HEK293 (cell line): ENCODE measurements at regions not wholly inside any gene's neighbourhood (a gene's known extent, or its start where the extent isn't known, plus 50 kb on each side); places are given as distances from the start of the nearest gene placed in this dataset.

Experiments used
- CTCF ChIA-PET: fragments of 350-600 bp; formaldehyde crosslinking; extraction: SDS; loops from one replicate; lab custom pipeline; 2021; ENCODE audit warnings: antibody characterized with exemption; lab: Yijun Ruan, JAX
- POLR2A ChIA-PET: fragments of 300-600 bp; formaldehyde crosslinking; extraction: SDS; loops from one replicate; lab custom pipeline; 2020; ENCODE audit warnings: antibody characterized with exemption, inconsistent platforms; lab: Yijun Ruan, JAX
- H3K27ac ChIP-seq: fragments of 200-500 bp; sonication (Bioruptor generic); 2 replicates; pipeline ENCODE4 v1.5.1; 2014; ENCODE audit warnings: low read depth, low read length, control low read depth, inconsistent platforms; ENCODE audit errors: extremely low read depth
- H3K36me3 ChIP-seq, 2 experiments: fragments of 200-500 bp in 1 of 2; sonication (Bioruptor generic) in 1 of 2; 1 replicate in 1 of 2; 2 replicates in 1 of 2; pipeline ENCODE4 v1.5.1; 2014 to 2017; ENCODE audit warnings: inconsistent platforms in 2 of 2, low read length in 2 of 2; ENCODE audit not compliant: control insufficient read depth in 2 of 2, insufficient read depth in 1 of 2
- H3K4me1 ChIP-seq: fragments of 200-500 bp; sonication (Bioruptor generic); 2 replicates; pipeline ENCODE4 v1.5.1; 2014; ENCODE audit warnings: mild to moderate bottlenecking, low read length, inconsistent platforms; ENCODE audit not compliant: control insufficient read depth, insufficient read depth
- H3K4me3 ChIP-seq: 2 replicates; pipeline ENCODE4 v1.5.1; 2011; ENCODE audit warnings: low read depth, mild to moderate bottlenecking, control low read depth, low read length, moderate library complexity
- H3K9me3 ChIP-seq: fragments of 200-500 bp; sonication (Bioruptor generic); 2 replicates; pipeline ENCODE4 v1.5.1; 2014; ENCODE audit warnings: low read depth, low read length, inconsistent platforms; ENCODE audit not compliant: control insufficient read depth, insufficient read depth
- MYNN ChIP-seq: fragments of 450-650 bp; formaldehyde crosslinking; IDR thresholded peaks from 2 replicates; pipeline ENCODE4 v1.5.1; 2016; ENCODE audit warnings: missing biosample characterization, missing genetic modification characterization, borderline replicate concordance
- OVOL3 ChIP-seq: fragments of 450-650 bp; formaldehyde crosslinking; IDR thresholded peaks from 2 replicates; pipeline ENCODE4 v1.5.1; 2016; ENCODE audit warnings: missing biosample characterization, missing genetic modification characterization
- PRDM6 ChIP-seq: fragments of 450-650 bp; formaldehyde crosslinking; IDR thresholded peaks from 2 replicates; pipeline ENCODE4 v1.5.1; 2017; ENCODE audit warnings: missing biosample characterization, missing genetic modification characterization
- RBAK ChIP-seq: fragments of 450-650 bp; formaldehyde crosslinking; IDR thresholded peaks from 2 replicates; pipeline ENCODE4 v1.5.1; 2016; ENCODE audit warnings: missing biosample characterization, missing genetic modification characterization
- SP3 ChIP-seq: fragments of 450-650 bp; formaldehyde crosslinking; IDR thresholded peaks from 2 replicates; pipeline ENCODE4 v1.5.1; 2016; ENCODE audit warnings: missing biosample characterization, missing genetic modification characterization
- WT1 ChIP-seq: fragments of 450-650 bp; formaldehyde crosslinking; IDR thresholded peaks from 2 replicates; pipeline ENCODE4 v1.5.1; 2016; ENCODE audit warnings: missing biosample characterization, missing genetic modification characterization
- YY1 ChIP-seq: fragments of 450-650 bp; formaldehyde crosslinking; IDR thresholded peaks from 2 replicates; pipeline ENCODE4 v1.5.1; 2018; ENCODE audit warnings: missing biosample characterization, missing genetic modification characterization
- ZBTB48 ChIP-seq: fragments of 450-650 bp; formaldehyde crosslinking; IDR thresholded peaks from 2 replicates; pipeline ENCODE4 v1.5.1; 2016; ENCODE audit warnings: missing biosample characterization, missing genetic modification characterization
- ZIC2 ChIP-seq: fragments of 450-650 bp; formaldehyde crosslinking; IDR thresholded peaks from 2 replicates; pipeline ENCODE4 v1.5.1; 2016; ENCODE audit warnings: missing biosample characterization, missing genetic modification characterization
- ZNF114 ChIP-seq: fragments of 450-650 bp; formaldehyde crosslinking; IDR thresholded peaks from 2 replicates; pipeline ENCODE4 v1.5.0; 2017; ENCODE audit warnings: missing biosample characterization, missing genetic modification characterization
- ZNF169 ChIP-seq: fragments of 450-650 bp; formaldehyde crosslinking; IDR thresholded peaks from 2 replicates; pipeline ENCODE4 v1.5.1; 2016; ENCODE audit warnings: missing biosample characterization, missing genetic modification characterization
- ZNF19 ChIP-seq: fragments of 450-650 bp; formaldehyde crosslinking; IDR thresholded peaks from 2 replicates; pipeline ENCODE4; 2016; ENCODE audit warnings: missing biosample characterization, missing genetic modification characterization, low read depth
- ZNF2 ChIP-seq: fragments of 450-650 bp; formaldehyde crosslinking; IDR thresholded peaks from 2 replicates; pipeline ENCODE4 v1.5.1; 2016; ENCODE audit warnings: missing biosample characterization, missing genetic modification characterization
- ZNF214 ChIP-seq: fragments of 450-650 bp; formaldehyde crosslinking; IDR thresholded peaks from 2 replicates; pipeline ENCODE4 v1.5.1; 2017; ENCODE audit warnings: missing biosample characterization, mild to moderate bottlenecking, missing genetic modification characterization, borderline replicate concordance
- ZNF341 ChIP-seq: fragments of 450-650 bp; formaldehyde crosslinking; IDR thresholded peaks from 2 replicates; pipeline ENCODE4; 2016; ENCODE audit warnings: low read depth, missing biosample characterization, missing genetic modification characterization
- ZNF449 ChIP-seq: fragments of 450-650 bp; formaldehyde crosslinking; IDR thresholded peaks from 2 replicates; pipeline ENCODE4 v1.5.1; 2017; ENCODE audit warnings: missing biosample characterization, mild to moderate bottlenecking, missing genetic modification characterization, moderate library complexity
- ZNF658 ChIP-seq: fragments of 450-650 bp; formaldehyde crosslinking; IDR thresholded peaks from 2 replicates; pipeline ENCODE4; 2016; ENCODE audit warnings: missing biosample characterization, missing genetic modification characterization
- ZNF664 ChIP-seq: fragments of 450-650 bp; formaldehyde crosslinking; IDR thresholded peaks from 2 replicates; pipeline ENCODE4 v1.5.1; 2016; ENCODE audit warnings: missing biosample characterization, missing genetic modification characterization
- ZNF768 ChIP-seq: fragments of 450-650 bp; formaldehyde crosslinking; IDR thresholded peaks from 2 replicates; pipeline ENCODE4 v1.5.1; 2018; ENCODE audit warnings: missing biosample characterization, mild to moderate bottlenecking, missing genetic modification characterization
- ZSCAN23 ChIP-seq: fragments of 450-650 bp; formaldehyde crosslinking; IDR thresholded peaks from 2 replicates; pipeline ENCODE4 v1.5.1; 2016; ENCODE audit warnings: missing biosample characterization, missing genetic modification characterization
- TF ChIP-seq, protein P1 (sequence below): fragments of 450-650 bp; formaldehyde crosslinking; IDR thresholded peaks from 2 replicates; pipeline ENCODE4 v1.5.1; 2016; ENCODE audit warnings: missing biosample characterization, missing genetic modification characterization
- TF ChIP-seq, protein P2 (sequence below): fragments of 450-650 bp; formaldehyde crosslinking; optimal IDR thresholded peaks from 2 replicates; pipeline ENCODE3; 2016; ENCODE audit warnings: missing biosample characterization, mild to moderate bottlenecking, missing genetic modification characterization
- TF ChIP-seq, protein P3 (sequence below): fragments of 450-650 bp; formaldehyde crosslinking; IDR thresholded peaks from 2 replicates; pipeline ENCODE4 v1.5.1; 2016; ENCODE audit warnings: missing biosample characterization, missing genetic modification characterization
- TF ChIP-seq, protein P4 (sequence below): fragments of 450-650 bp; formaldehyde crosslinking; IDR thresholded peaks from 2 replicates; pipeline ENCODE4 v1.5.1; 2016; ENCODE audit warnings: missing biosample characterization, missing genetic modification characterization, borderline replicate concordance

DNA sequence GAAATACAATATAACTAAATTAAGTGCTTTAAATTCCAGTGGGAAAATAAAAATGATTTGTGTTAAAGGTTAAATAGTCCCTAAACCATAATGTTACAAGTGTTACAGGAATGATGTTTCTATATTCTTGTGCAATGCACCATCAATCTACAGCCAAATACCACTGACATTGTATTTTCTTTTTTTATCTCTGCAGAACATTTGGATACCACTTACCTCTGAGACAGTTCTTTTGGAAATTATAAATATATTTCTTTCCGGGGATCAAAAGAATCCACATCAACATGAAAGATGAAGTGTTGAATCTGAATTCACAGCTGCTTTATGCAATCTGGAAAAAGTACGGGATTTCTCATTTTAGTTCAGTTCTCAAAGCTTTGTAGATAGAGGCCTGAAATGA lies 518.3 kb upstream of the AGA start (continued):
- TF ChIP-seq, protein P1, sequence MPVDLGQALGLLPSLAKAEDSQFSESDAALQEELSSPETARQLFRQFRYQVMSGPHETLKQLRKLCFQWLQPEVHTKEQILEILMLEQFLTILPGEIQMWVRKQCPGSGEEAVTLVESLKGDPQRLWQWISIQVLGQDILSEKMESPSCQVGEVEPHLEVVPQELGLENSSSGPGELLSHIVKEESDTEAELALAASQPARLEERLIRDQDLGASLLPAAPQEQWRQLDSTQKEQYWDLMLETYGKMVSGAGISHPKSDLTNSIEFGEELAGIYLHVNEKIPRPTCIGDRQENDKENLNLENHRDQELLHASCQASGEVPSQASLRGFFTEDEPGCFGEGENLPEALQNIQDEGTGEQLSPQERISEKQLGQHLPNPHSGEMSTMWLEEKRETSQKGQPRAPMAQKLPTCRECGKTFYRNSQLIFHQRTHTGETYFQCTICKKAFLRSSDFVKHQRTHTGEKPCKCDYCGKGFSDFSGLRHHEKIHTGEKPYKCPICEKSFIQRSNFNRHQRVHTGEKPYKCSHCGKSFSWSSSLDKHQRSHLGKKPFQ (tag by site-specific recombination) = no peak
- TF ChIP-seq, protein P2, sequence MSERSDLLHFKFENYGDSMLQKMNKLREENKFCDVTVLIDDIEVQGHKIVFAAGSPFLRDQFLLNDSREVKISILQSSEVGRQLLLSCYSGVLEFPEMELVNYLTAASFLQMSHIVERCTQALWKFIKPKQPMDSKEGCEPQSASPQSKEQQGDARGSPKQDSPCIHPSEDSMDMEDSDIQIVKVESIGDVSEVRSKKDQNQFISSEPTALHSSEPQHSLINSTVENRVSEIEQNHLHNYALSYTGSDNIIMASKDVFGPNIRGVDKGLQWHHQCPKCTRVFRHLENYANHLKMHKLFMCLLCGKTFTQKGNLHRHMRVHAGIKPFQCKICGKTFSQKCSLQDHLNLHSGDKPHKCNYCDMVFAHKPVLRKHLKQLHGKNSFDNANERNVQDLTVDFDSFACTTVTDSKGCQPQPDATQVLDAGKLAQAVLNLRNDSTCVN = no peak

- POLR2A ChIA-PET = no interaction called here
- H3K4me3 ChIP-seq = no peak overlapping the region
- TF ChIP-seq ZNF19 (tag by site-specific recombination) (no peak), ZBTB48 (no peak), SP3 (tag by site-specific recombination) (no peak), ZIC2 (tag by site-specific recombination) (no peak), ZNF768 (tag by site-specific recombination) (no peak), ZSCAN23 (tag by site-specific recombination) (no peak), ZNF214 (tag by site-specific recombination) (no peak), MYNN (tag by site-specific recombination) (no peak), OVOL3 (tag by site-specific recombination) (no peak)
- TF ChIP-seq, protein P3, sequence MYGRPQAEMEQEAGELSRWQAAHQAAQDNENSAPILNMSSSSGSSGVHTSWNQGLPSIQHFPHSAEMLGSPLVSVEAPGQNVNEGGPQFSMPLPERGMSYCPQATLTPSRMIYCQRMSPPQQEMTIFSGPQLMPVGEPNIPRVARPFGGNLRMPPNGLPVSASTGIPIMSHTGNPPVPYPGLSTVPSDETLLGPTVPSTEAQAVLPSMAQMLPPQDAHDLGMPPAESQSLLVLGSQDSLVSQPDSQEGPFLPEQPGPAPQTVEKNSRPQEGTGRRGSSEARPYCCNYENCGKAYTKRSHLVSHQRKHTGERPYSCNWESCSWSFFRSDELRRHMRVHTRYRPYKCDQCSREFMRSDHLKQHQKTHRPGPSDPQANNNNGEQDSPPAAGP = no peak
- TF ChIP-seq, all 188 proteins: peak for 0
- no peaks in the 10 kb centered on the region for H3K9me3 ChIP-seq
- no peaks in the 10 kb centered on the region for H3K36me3 ChIP-seq
- CTCF ChIA-PET = interaction anchor here (0.8 kb wide), 1 partner anchor 42 kb away, joined by 3 read pairs; no protein-coding TSS in a partner anchor
- no peak overlapping the region for H3K27ac ChIP-seq
- no peaks in the 10 kb centered on the region for H3K4me1 ChIP-seq
These were observed 519.6 kb upstream of the AGA start for GRCh38 chr4:177961761-177962380.

DNA sequence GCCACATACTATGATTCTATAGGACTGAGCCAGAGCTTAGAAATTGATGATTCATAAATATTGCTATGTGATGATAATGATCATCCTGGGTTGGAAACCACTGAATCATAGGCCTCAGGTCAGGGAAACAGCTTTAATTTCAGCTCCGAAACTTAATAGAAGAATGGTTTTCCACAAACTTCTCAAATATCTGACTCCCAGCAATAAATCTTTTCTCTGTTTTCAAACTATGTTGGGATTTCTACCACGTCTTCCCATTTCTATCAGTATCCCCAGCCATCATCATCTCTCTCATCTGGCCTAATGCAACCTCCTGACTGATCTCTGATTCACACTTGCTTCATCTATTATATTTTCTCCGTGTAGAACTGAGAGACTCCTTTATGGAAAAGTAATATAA lies 521.8 kb upstream of the AGA start:
- CTCF ChIA-PET = no interaction called here
- Histone ChIP-seq H3K4me3 (no peak overlapping the region), H3K4me1 (no peaks in the 10 kb centered on the region), H3K27ac (no peak overlapping the region), H3K36me3 (no peaks in the 10 kb centered on the region), H3K9me3 (no peaks in the 10 kb centered on the region)
- TF ChIP-seq ZNF169 (no peak), ZNF664 (tag by site-specific recombination) (no peak), YY1 (tag by site-specific recombination) (no peak), ZNF658 (no peak), ZNF341 (tag by site-specific recombination) (no peak), RBAK (tag by site-specific recombination) (no peak), ZNF449 (tag by site-specific recombination) (no peak), ZNF2 (no peak), PRDM6 (tag by site-specific recombination) (no peak), WT1 (tag by site-specific recombination) (no peak), ZNF114 (tag by site-specific recombination) (no peak)
- TF ChIP-seq, protein P4, sequence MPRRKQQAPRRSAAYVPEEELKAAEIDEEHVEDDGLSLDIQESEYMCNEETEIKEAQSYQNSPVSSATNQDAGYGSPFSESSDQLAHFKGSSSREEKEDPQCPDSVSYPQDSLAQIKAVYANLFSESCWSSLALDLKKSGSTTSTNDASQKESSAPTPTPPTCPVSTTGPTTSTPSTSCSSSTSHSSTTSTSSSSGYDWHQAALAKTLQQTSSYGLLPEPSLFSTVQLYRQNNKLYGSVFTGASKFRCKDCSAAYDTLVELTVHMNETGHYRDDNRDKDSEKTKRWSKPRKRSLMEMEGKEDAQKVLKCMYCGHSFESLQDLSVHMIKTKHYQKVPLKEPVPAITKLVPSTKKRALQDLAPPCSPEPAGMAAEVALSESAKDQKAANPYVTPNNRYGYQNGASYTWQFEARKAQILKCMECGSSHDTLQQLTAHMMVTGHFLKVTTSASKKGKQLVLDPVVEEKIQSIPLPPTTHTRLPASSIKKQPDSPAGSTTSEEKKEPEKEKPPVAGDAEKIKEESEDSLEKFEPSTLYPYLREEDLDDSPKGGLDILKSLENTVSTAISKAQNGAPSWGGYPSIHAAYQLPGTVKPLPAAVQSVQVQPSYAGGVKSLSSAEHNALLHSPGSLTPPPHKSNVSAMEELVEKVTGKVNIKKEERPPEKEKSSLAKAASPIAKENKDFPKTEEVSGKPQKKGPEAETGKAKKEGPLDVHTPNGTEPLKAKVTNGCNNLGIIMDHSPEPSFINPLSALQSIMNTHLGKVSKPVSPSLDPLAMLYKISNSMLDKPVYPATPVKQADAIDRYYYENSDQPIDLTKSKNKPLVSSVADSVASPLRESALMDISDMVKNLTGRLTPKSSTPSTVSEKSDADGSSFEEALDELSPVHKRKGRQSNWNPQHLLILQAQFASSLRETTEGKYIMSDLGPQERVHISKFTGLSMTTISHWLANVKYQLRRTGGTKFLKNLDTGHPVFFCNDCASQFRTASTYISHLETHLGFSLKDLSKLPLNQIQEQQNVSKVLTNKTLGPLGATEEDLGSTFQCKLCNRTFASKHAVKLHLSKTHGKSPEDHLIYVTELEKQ (tag by site-specific recombination) = no peak
- POLR2A ChIA-PET = no interaction called here
